ENCODE measurements at regions not wholly inside any gene's neighbourhood (a gene's known extent, or its start where the extent isn't known, plus 50 kb on each side); places are given as distances from the start of the nearest gene placed in this dataset.

- no peaks in the 10 kb centered on the region for H3K27me3 ChIP-seq (replicated peaks; ENCODE audit: insufficient read depth, low read length)
- H3K4me2 ChIP-seq (ENCODE audit: low read depth, low read length) = no peak overlapping the region
- H3K36me3 ChIP-seq (replicated peaks; ENCODE audit: insufficient read depth, low read length) = no peaks in the 10 kb centered on the region
- no peaks in the 10 kb centered on the region for H3K9me2 ChIP-seq (replicated peaks; ENCODE audit: insufficient read depth, low read length)
- no peak overlapping the region for H3K27ac ChIP-seq (ENCODE audit: low read length)
- no peaks in the 10 kb centered on the region for H4K20me1 ChIP-seq (ENCODE audit: insufficient read depth, low read length)
- TF ChIP-seq EZH2 (optimal IDR thresholded peaks at IDR 0.05; ENCODE audit: low read depth, low read length) (no peak), CTCF (IDR thresholded peaks at IDR 0.05; ENCODE audit: low read length) (no peak), EZH2phosphoT487 (IDR thresholded peaks at IDR 0.05; ENCODE audit: low read length) (no peak)
- H2AFZ ChIP-seq (ENCODE audit: low read length) = no peak overlapping the region
- no peaks in the 10 kb centered on the region for H3K9me3 ChIP-seq (replicated peaks; ENCODE audit: insufficient read depth, low read length)
- H3K9ac ChIP-seq (ENCODE audit: low read length) = no peak overlapping the region
- no peaks in the 10 kb centered on the region for H3F3A ChIP-seq (ENCODE audit: insufficient read depth, low read length)
- no peaks in the 10 kb centered on the region for H3K79me2 ChIP-seq (ENCODE audit: low read length)
- no peak overlapping the region for H3K4me3 ChIP-seq (ENCODE audit: low read length)
- no peaks in the 10 kb centered on the region for H3K4me1 ChIP-seq (ENCODE audit: low read length)
- no peak for DNase-seq
Observed at GRCh38 chr2:84197901-84198300, 261.2 kb downstream of the SUCLG1 start.

- Histone ChIP-seq H3K4me1 (ENCODE audit: low read length) (no peaks in the 10 kb centered on the region), H3K9ac (ENCODE audit: low read length) (no peak overlapping the region), H3K4me3 (ENCODE audit: low read length) (no peak overlapping the region), H3K9me2 (replicated peaks; ENCODE audit: insufficient read depth, low read length) (no peaks in the 10 kb centered on the region), H3K27me3 (replicated peaks; ENCODE audit: insufficient read depth, low read length) (no peaks in the 10 kb centered on the region), H3K79me2 (ENCODE audit: low read length) (no peaks in the 10 kb centered on the region), H3K9me3 (replicated peaks; ENCODE audit: insufficient read depth, low read length) (no peaks in the 10 kb centered on the region), H3K36me3 (replicated peaks; ENCODE audit: insufficient read depth, low read length) (no peaks in the 10 kb centered on the region), H4K20me1 (ENCODE audit: insufficient read depth, low read length) (no peaks in the 10 kb centered on the region), H3F3A (ENCODE audit: insufficient read depth, low read length) (no peaks in the 10 kb centered on the region), H3K4me2 (ENCODE audit: low read depth, low read length) (no peak overlapping the region), H2AFZ (ENCODE audit: low read length) (no peak overlapping the region), H3K27ac (ENCODE audit: low read length) (no peak overlapping the region)
- TF ChIP-seq CTCF (IDR thresholded peaks at IDR 0.05; ENCODE audit: low read length) (no peak), EZH2phosphoT487 (IDR thresholded peaks at IDR 0.05; ENCODE audit: low read length) (no peak)
- DNase-seq = no peak
Observed at GRCh38 chr2:84194949-84195644, 264.0 kb downstream of the SUCLG1 start.

- H3K9ac ChIP-seq (ENCODE audit: low read length) = no peak overlapping the region
- no peaks in the 10 kb centered on the region for H3K4me1 ChIP-seq (ENCODE audit: low read length)
- TF ChIP-seq EZH2 (optimal IDR thresholded peaks at IDR 0.05; ENCODE audit: low read depth, low read length) = no peak
- TF ChIP-seq EZH2phosphoT487 (IDR thresholded peaks at IDR 0.05; ENCODE audit: low read length) = no peak
- no peak for TF ChIP-seq CTCF (IDR thresholded peaks at IDR 0.05; ENCODE audit: low read length)
- no peaks in the 10 kb centered on the region for H3K79me2 ChIP-seq (ENCODE audit: low read length)
- no peaks in the 10 kb centered on the region for H4K20me1 ChIP-seq (ENCODE audit: insufficient read depth, low read length)
- no peak overlapping the region for H2AFZ ChIP-seq (ENCODE audit: low read length)
- H3K9me2 ChIP-seq (replicated peaks; ENCODE audit: insufficient read depth, low read length) = no peaks in the 10 kb centered on the region
- no peak for DNase-seq
- no peak overlapping the region for H3K4me2 ChIP-seq (ENCODE audit: low read depth, low read length)
- no peaks in the 10 kb centered on the region for H3K9me3 ChIP-seq (replicated peaks; ENCODE audit: insufficient read depth, low read length)
- H3K27me3 ChIP-seq (replicated peaks; ENCODE audit: insufficient read depth, low read length) = no peaks in the 10 kb centered on the region
- H3K4me3 ChIP-seq (ENCODE audit: low read length) = no peak overlapping the region
- no peaks in the 10 kb centered on the region for H3K36me3 ChIP-seq (replicated peaks; ENCODE audit: insufficient read depth, low read length)
- H3F3A ChIP-seq (ENCODE audit: insufficient read depth, low read length) = no peaks in the 10 kb centered on the region
- H3K27ac ChIP-seq (ENCODE audit: low read length) = no peak overlapping the region
Observed at GRCh38 chr2:84194181-84194580, 264.9 kb downstream of the SUCLG1 start.
